GM12878 (cell line): ENCODE measurements at regions not wholly inside any gene's neighbourhood (a gene's known extent, or its start where the extent isn't known, plus 50 kb on each side); places are given as distances from the start of the nearest gene placed in this dataset.

ENCODE experiments used
- ATAC-seq: fragments of 200-7000 bp; cut with Tn5 transposase; 3 replicates; pipeline ENCODE4 v1.9.1; 2020; ENCODE audit warnings: mild to moderate bottlenecking, moderate library complexity
- BruUV-seq: library from RNA; stranded (reverse); fragments of 400-500 nt; replicated peaks from 2 replicates; lab custom pipeline; 2021; lab: Mats Ljungman, UMichigan
- CTCF ChIA-PET: fragments of 300-600 bp; sonication (Branson Sonifier 250); formaldehyde crosslinking; extraction: SDS; loops from one replicate; lab custom pipeline; 2021; ENCODE audit warnings: inconsistent platforms; lab: Yijun Ruan, JAX
- POLR2A ChIA-PET: fragments of 350-600 bp; formaldehyde crosslinking; extraction: SDS; loops from one replicate; lab custom pipeline; 2021; ENCODE audit warnings: inconsistent platforms; lab: Charles Lee
- RAD21 ChIA-PET: fragments of 300-600 bp; sonication (Branson Sonifier 250); formaldehyde crosslinking; loops from one replicate; lab custom pipeline; 2023; ENCODE audit warnings: antibody characterized with exemption; ENCODE audit not compliant: unreplicated experiment; lab: Charles Lee
- SMC1A ChIA-PET: fragments of 300-600 bp; sonication (Branson Sonifier 250); formaldehyde crosslinking; loops from one replicate; lab custom pipeline; 2023; ENCODE audit not compliant: unreplicated experiment, uncharacterized antibody; lab: Charles Lee
- DNase-seq: peaks from one replicate; pipeline ENCODE4 v3.0.0-alpha.2; 2011; ENCODE audit warnings: low read depth, low spot score
- FAIRE-seq: peaks from 3 replicates; lab custom pipeline; 2011; peaks lifted over from hg19 to GRCh38; lab: Jason Lieb, UNC
- H2AFZ ChIP-seq: 2 replicates; pipeline ENCODE4 v1.6.0; 2011; ENCODE audit warnings: low read depth, low read length, control low read depth; ENCODE audit not compliant: control insufficient read depth
- H3K27ac ChIP-seq: 2 replicates; pipeline ENCODE4 v1.5.1; 2011; ENCODE audit warnings: control low read depth; ENCODE audit not compliant: control insufficient read depth, insufficient read depth
- H3K27me3 ChIP-seq, 2 experiments: replicated peaks in 1 of 2; 2 replicates each; pipeline versions ENCODE4 v1.6.0 to v1.6.1; 2011; ENCODE audit warnings: low read length in 1 of 2; ENCODE audit not compliant: control insufficient read depth in 2 of 2, insufficient read depth in 2 of 2
- H3K36me3 ChIP-seq, 2 experiments: 2 replicates each; pipeline ENCODE4 v1.5.1; 2011; ENCODE audit warnings: low read length in 1 of 2; ENCODE audit not compliant: control insufficient read depth in 2 of 2, insufficient read depth in 2 of 2
- H3K4me1 ChIP-seq: 2 replicates; pipeline ENCODE4 v1.6.1; 2011; ENCODE audit warnings: mild to moderate bottlenecking, low read length, moderate library complexity, mixed read lengths; ENCODE audit not compliant: control insufficient read depth, insufficient read depth
- H3K4me2 ChIP-seq: 2 replicates; pipeline ENCODE4 v1.6.0; 2011; ENCODE audit warnings: control low read depth; ENCODE audit not compliant: control insufficient read depth, insufficient read depth
- H3K4me3 ChIP-seq: fragments of 200-600 bp; sonication (generic); 2 replicates; pipeline ENCODE4 v1.5.1; 2016
- H3K79me2 ChIP-seq: 2 replicates; pipeline ENCODE4 v1.6.0; 2011; ENCODE audit warnings: low read length; ENCODE audit not compliant: control insufficient read depth, insufficient read depth
- H3K9ac ChIP-seq: 2 replicates; pipeline ENCODE4 v1.8.0; 2011; ENCODE audit warnings: low read length, control low read depth, mixed read lengths; ENCODE audit not compliant: control insufficient read depth, insufficient read depth
- H3K9me3 ChIP-seq: replicated peaks from 3 replicates; pipeline ENCODE4 v1.5.1; 2011; ENCODE audit warnings: mild to moderate bottlenecking, low read length; ENCODE audit not compliant: control insufficient read depth, insufficient read depth
- H4K20me1 ChIP-seq: 2 replicates; pipeline ENCODE4 v1.6.0; 2011; ENCODE audit not compliant: control insufficient read depth, insufficient read depth
- CEBPZ ChIP-seq: fragments of 150-350 bp; IDR thresholded peaks from 2 replicates; pipeline ENCODE4 v1.6.1; 2016; ENCODE audit warnings: low read depth, low read length
- E4F1 ChIP-seq: fragments of 450-650 bp; IDR thresholded peaks from 2 replicates; pipeline ENCODE4 v1.6.1; 2018; ENCODE audit warnings: borderline replicate concordance, mild to moderate bottlenecking; ENCODE audit not compliant: partially characterized antibody
- ETV6 ChIP-seq, 2 experiments: fragments of 450-650 bp in 1 of 2; IDR thresholded peaks in 1 of 2; conservative IDR thresholded peaks in 1 of 2; 2 replicates each; pipeline ENCODE4 v1.6.1; 2014; ENCODE audit warnings: antibody characterized with exemption in 1 of 2, borderline replicate concordance in 1 of 2, low read depth in 1 of 2, mild to moderate bottlenecking in 1 of 2, moderate library complexity in 1 of 2
- HSF1 ChIP-seq: fragments of 150-350 bp; IDR thresholded peaks from 2 replicates; pipeline ENCODE4 v1.6.1; 2014; ENCODE audit warnings: mild to moderate bottlenecking, low read depth, low read length
- SMAD5 ChIP-seq: IDR thresholded peaks from 2 replicates; pipeline ENCODE4 v1.6.1; 2016; ENCODE audit warnings: antibody characterized with exemption, low read depth
- WGBS: methylation state at CpG from one replicate; pipeline ENCODE4 v1.1.6; 2016; ENCODE audit warnings: low lambda C conversion rate; ENCODE audit not compliant: insufficient replicate concordance, insufficient coverage; ENCODE audit errors: missing lambda C conversion rate; 5-methylcytosine and 5-hydroxymethylcytosine counted together
- in situ Hi-C: fragments of 300-500 bp; cut with MboI; formaldehyde crosslinking; loops from 9 replicates; pipeline ENCODE4 v1.14.3; 2018; ENCODE audit warnings: mixed read lengths
- intact Hi-C: fragments of 100-400 bp; cut with micrococcal nuclease; formaldehyde crosslinking; loops from one replicate; pipeline ENCODE4 v1.14.2; 2022; ENCODE audit not compliant: unreplicated experiment

- TF ChIP-seq ETV6 (conservative IDR thresholded peaks at IDR 0.05 in 1 of 2, IDR thresholded peaks at IDR 0.05 in 1 of 2; ENCODE audit: borderline replicate concordance in 1 of 2, low read depth in 1 of 2) (no peak), CEBPZ (no peak)
Measured at GRCh38 chr16:27706866-27707685, 157.1 kb downstream of the KATNIP start (continued).

GRCh38 chr16:27708651-27709050 lies 158.7 kb downstream of the KATNIP start:
- Histone ChIP-seq H3K4me2 (no peak overlapping the region), H3K4me1 (no peaks in the 10 kb centered on the region), H3K36me3 (no peaks in the 10 kb centered on the region; a peak in 1 of 4 replicates), H3K79me2 (no peaks in the 10 kb centered on the region), H3K9me3 (no peaks in the 10 kb centered on the region), H3K27ac (no peak overlapping the region), H4K20me1 (no peaks in the 10 kb centered on the region), H3K4me3 (no peak overlapping the region), H3K9ac (no peak overlapping the region), H3K27me3 (no peaks in the 10 kb centered on the region), H2AFZ (no peak overlapping the region)
- CTCF ChIA-PET: interaction anchor here (0.7 kb wide), 1 partner anchor 16 kb away, joined by 3 read pairs; no protein-coding TSS in a partner anchor
- SMC1A ChIA-PET: no interaction called here
- RAD21 ChIA-PET: no interaction called here
- TF ChIP-seq E4F1 (no peak), SMAD5 (no peak), HSF1 (no peak)
- no peak for FAIRE-seq
- WGBS: 82% methylated on average over 10 of the region's 10 CpGs
- ATAC-seq: no peak
- no TSS peak for BruUV-seq
- in situ Hi-C loops (no loop called here), intact Hi-C loops (no loop called here)
- POLR2A ChIA-PET: no interaction called here
- no peak for DNase-seq
